HG02840 (cell line): ENCODE measurements at regions not wholly inside any gene's neighbourhood (a gene's known extent, or its start where the extent isn't known, plus 50 kb on each side); places are given as distances from the start of the nearest gene placed in this dataset.

Experiments used
- ATAC-seq: cut with Tn5 transposase; IDR thresholded peaks from one replicate; pipeline ENCODE4 v1.9.1; 2021; ENCODE audit warnings: mild to moderate bottlenecking, moderate library complexity, moderate number of reproducible peaks; ENCODE audit not compliant: unreplicated experiment, low FRiP score

DNA sequence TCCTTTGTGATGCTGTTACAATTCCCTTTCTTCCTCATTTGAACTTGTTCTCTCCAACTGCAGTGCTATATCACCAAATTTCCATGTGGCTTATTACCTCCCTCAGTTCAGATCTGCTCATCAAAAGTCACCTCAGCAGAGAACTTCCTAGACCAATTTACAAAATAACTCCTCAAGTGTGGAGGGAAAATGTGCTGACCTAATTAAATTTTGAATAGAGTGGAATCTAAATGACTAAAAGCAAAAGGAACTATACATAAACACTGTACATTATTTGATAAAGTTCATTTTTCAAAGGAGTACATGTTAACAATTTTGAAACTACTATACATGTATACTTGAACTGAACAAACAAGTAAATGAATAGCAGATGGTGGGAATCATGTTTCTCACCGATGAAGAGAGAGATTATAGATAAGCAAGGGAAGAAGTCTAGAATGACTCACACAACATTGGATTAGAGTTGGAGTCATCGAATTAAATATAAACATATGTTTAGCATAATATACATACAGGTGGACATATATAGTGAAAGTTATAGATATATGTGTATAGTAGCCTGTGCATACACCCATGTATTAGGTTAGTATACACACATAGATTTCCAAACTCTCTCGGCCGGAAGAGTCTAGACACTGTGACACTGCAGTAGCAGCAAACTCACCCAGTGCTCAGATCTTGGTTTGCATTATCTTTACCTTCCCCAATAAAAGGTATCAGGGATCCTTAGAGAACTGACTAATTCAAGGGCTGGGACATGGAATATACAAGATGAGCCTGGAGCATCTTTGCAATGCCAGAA, 318.7 kb downstream of the PCDH18 start:
- no peak for ATAC-seq

DNA sequence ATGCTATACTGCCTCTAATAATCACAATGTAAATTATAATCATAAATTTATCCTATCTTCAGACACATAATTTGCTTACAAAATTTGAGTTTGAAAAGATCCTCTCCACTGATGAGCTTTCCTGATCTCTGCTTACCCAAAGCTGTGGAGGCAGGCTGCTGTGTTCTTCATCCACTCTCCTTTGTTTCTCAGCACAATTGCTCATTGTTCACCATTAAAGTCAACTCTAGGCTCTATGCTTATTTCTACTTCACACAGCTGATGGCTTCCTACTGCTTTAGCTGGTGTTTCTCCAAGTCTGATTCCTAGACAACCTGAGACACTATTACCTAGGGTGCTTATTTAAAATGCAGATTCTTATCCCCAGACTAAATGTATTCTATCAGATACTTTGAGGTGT, 319.7 kb downstream of the PCDH18 start:
- no peak for ATAC-seq

DNA sequence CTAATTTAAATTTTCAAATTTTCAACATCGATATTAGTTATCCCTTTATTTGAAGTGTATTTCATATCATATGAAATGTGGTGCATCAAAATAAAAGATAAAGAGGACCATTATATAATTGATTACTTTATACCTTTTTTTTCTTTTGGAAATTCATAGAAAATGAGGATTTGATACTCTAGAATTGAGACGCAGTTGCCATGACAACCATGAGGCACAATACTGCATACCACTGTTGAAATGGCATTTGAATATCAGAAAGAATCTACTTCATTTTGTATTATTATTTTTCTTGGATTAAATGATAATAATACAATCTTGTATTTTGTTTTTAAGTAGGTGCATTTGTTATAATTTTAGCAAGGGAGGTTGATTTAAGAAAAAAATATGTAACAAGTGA, 323.1 kb downstream of the PCDH18 start:
- no peak for ATAC-seq

DNA sequence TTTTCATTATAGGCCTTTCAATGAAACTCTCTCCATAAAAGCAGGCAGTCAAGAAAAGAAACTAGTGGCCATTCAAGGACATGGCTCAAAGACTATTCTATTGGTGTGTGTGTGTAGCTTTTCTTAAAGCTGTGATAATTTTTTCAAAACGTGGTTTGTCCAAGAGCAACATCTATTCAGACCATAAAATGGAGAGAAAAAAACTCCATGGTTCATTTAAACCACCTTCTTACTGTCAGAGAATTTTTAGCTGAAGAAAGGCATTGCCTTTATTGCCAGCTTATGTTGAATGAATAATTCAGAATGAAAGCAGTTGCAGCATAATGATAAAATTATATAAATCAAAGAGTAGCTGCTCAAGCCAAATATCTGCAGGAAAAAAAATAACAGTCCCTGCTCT, 325.5 kb downstream of the PCDH18 start:
- ATAC-seq, result no peak

DNA sequence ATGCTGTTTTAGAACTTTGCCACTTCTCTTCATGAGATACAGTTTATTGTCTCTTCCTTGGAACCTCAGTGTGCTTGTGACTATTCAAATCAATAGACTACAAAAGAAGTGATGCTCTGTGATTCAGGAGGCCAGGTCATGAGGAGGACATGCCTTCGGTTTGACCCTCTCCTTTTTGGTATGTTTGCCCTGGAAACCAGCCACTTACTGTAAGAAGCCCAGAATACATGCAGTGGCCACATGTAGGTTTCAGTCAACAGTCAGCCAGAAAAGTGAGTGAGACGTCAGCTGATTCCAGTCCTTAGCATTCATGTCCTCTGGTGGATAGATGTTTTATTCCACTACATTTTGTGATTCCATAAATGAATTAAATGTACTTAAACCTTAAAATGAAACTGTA, 328.7 kb downstream of the PCDH18 start:
- no peak for ATAC-seq

DNA sequence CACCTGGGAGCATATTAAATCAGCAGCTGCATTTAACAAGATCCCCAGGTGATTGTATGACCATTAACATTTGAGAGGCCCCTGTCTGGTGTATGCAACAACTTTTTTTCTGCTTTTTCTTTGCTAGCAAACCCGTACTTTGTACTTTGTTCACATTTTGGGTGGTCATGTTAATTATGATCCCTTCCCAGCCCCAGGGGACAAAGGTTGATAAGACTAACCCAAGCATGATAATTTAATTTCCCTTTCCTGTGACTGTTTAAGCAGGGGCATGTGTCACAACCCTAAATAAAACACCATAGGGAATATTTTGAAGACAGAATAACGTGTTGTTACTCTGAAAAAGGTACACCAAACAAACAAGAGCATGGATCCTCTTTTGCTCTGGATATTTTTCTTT, 332.0 kb downstream of the PCDH18 start:
- ATAC-seq, result no peak

DNA sequence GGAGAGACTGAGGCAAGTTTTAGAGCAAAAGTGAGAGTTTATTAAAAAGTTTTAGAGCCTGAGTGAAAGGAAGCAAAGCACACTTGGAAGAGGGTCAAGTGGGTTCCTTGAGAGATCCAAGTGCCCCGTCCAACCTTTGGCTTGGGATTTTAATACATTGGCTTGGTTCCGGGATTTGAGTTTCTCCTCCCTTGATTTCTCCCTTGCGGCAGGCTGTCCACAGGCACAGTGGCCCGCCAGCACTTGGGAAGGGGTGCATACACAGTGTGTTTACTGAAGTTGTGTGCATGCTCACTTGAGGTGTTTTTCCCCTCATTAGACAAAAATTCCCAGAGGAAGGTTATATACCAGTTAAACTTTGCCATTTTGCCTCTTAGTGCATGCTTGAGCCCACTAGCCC, 333.5 kb downstream of the PCDH18 start:
- ATAC-seq, result no peak

DNA sequence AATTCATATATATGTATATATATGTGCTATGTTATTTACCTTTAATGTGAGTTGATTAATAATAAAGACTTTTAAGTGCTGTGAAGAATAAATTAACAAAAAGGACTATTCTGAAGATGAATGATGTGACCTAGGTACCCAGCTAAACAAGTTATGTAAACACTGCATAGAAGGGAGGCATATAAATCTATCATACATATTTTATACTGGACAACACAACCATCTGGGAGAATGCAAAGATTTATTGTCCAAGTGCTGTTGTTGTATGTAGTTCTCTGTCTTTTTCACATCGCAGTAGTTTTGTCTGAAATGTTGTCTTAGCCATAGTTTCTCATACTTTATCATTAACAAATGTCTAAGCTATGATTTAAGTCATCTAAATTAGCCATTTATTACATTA, 337.6 kb downstream of the PCDH18 start:
- ATAC-seq, result no peak

DNA sequence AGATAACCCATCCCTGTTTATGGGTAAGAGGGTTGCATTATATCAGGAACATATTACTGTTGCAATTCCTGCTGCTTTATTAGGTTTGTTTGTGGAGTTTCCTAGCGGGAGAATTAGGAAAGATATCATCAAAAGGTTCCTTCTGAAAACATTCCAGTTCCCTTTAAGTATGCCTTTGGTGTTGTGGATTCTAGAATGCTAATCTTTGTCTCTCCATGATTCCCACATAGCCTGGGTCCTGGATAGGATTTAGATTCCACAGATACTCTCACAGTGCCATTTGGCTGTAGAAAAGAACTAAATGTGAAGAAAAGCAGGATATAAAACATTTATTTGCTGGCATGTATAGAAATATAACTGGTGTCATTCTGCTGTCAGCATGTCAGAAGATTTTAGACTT, 338.7 kb downstream of the PCDH18 start:
- ATAC-seq, result no peak

DNA sequence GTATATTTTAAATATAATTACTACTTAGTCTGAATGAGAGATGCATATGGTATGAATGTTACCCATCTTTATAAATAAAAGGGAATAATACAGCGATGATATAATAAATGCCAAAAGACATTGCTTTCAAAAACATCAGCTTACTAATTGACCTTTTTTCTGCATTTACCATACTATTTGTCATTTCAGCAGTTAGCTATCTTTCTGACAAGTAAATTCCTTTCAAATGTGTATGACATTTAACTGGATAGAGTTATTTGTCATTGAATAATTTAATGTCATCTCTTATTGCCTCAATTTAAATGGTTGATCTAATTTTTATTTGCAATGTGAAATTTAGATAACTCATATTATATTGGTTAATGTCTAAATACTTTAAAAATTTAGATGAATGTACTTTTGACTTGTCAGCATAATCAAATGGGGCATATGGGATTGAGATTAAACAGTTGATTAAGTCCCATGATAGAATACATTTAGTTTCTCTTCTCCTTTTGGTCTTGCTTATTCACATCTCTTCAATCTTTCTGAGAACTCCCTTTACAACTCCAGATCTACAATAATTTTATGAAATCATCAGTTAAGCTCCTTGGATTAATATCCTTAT, 350.9 kb downstream of the PCDH18 start:
- no peak for ATAC-seq

DNA sequence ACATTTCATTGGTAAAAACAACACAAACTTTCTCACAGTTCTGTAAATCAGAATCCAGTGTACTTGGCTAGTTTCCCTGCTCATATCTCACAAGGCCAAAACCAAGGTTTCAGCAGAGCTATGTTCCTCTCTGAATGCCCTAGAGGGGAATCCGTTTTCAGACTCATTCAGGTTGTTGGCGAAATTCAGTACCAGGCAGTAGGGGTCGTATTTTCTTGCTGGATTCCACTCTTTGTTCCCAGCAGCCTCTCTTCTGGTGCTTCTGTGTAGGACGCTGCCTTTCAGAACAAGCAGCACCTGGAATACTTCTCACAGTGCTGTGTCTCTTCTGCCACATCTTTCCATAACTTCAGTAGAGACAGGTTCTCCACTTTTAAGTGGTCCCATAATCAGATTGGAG, 351.9 kb downstream of the PCDH18 start:
- no peak for ATAC-seq

DNA sequence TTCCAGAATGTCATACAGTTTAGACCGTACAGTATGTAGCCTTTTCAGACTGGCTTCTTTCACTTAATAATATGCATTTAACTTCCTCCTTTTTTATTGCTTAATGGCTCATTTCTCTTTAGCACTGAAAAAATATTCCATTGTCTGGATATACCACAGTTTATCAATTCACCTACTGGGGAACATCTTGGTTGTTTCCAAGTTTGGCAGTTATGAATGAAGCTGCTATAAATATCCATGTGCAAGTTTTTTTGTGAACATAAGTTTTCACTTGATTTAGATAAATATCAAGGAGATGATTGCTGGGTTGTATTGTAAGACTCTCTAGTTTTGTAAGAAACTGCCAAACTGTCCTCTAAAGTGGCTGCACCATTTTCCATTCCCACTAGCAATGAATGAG, 375.5 kb downstream of the PCDH18 start:
- ATAC-seq, result no peak

DNA sequence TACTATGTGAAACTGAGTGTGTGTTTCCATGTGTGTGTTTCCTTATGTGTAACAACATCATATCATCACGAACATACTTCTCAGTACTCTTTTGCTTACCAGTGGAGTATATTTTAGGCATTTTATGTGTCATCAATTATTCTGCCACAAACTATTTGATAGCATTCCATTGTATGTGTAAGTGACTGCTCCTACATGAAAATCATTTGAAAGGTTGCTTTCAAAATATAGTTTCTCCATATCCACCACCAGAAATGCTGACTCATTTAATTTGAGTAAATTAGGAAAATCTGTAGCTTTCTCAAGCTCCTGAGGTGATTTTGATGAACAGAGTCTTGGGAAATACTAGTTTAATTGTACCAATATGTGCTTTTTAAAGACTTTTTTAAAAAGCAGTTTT, 376.2 kb downstream of the PCDH18 start:
- ATAC-seq, result no peak

DNA sequence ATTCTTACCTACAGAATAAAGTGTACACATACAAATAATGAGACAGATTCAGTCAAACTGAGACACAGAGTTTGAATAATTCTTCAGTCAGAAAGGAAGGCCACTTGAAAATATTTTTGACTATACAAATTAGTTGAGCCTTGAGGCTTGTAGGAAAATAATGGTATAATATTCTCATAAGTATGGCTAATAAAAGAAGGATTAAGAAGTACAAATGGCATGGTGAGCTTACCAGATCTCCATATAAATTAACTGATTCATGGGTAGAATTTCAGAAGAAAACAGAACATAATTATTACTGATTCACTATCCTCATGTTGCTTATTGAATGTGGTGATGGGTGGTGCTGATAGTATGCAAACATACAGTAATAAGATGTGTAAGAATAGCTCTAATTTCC, 401.1 kb downstream of the PCDH18 start:
- ATAC-seq, result no peak

DNA sequence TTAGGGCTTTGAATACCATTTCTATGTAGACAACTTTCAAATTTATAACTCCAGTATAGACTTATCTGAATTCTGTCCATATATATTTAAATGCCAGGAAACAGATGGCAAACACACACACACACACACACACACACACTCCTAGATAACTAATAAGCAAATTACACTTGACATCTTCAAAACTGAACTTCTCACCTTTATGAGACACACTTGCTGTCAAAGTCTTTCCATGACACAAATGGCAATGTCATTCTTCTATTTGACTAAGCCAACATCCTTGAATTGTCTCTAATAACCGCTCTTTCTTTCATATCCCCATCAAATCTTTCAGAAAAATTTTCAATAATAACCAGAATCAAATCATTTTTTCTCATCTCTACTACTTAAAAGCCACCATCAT, 402.4 kb downstream of the PCDH18 start:
- ATAC-seq, result no peak

DNA sequence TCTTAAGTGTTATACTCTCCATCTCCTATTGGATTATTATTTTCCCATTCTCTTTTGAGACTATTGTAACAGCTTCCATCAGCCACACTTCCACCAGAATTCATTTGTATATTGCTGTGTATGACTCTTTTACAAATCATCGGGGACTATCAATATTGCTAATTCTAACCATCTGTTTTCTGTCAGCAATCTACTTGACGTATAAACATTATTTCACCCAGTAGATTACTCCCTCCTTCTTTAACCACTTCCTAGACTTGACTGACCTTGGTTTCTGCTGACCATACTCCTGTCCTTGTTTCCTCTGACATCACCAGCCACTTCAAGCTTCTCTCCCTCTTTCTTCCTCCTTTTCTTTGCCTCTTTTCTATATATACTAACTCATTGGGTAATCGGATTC, 402.9 kb downstream of the PCDH18 start:
- ATAC-seq, result no peak

DNA sequence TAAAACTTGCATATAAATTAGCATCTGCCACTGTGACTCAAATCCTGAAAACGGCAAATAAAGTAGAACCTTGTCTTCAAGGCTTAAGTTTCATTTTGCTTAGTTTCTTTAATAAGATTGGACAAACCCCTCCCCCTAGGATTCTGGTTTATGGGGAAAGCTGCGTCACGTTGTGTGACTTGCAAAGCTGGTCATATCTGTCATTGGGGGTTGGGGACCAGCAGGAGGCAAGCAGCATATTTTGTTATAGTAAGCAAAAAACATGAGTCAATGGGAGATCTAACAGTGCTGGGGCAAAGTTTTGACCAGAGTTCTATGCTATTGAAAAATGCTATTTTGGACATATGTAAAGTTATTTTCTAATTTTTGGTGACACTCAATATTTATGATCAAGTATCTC, 407.3 kb downstream of the PCDH18 start:
- no peak for ATAC-seq

DNA sequence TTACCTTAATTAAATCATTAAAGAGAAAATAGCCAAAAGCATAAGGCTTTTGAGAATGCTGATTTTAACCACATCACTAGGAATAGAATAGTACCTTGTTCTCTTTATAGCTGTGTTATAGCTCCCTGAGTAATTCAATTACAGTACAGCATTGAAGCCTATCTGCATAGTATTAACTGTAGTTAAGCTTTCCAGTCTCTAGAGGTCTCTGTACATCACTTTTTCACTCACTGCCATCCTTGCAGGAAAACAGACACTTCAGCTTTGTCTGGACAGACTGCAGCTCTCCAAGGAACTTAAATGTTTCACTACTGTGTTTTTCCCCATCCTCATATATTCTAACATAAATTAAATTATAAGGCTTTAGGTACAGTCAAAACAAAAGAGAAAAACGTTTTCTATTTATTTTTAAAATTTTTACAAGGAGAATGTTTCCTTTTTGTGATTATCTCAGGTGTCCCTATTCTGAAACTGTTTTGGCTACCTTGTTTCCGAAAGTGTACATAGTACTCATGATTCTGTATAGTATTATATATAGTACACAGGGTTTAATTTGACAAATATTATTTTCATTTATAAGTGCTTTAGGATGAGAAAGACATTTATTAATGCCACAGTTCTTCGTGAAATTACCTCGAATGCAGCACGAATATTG, 407.9 kb downstream of the PCDH18 start:
- peak; percentile 79 for ATAC-seq

DNA sequence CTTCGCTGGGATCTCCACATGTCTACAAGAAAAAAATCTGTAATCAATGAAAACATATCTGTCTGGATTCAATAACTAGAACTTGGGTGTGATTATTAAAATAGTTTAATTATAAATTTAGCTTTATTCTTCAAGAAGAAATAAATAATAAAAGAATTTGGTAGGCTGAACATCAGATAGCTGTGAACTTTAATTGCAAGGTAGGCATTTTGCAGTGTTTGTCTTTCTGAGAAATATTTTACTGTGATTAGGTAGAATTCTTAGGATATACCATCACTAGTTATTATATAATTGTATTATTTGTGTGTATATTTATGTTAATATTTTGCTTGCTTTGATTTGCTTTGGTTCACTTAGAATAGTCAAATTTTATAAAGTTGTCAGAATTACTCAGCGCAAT, 409.4 kb downstream of the PCDH18 start:
- ATAC-seq, result no peak

DNA sequence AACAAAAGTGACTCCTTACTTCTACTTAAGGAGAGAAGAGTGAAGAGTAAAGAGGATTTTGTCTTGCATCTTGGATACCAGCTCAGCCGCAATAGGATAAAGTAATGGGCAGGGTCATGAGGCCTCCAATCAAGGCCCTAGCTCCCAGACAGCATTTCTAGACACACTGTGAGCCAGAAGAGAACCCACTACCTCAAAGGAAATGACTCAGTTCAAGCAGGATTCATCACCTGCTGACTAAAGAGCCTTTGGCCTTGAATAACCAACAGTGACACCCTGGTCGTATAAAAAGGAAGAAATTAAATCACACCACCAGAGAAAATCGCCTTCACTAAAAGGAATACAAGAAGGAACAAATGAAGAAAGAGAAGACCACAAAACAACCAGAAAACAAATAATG, 416.1 kb downstream of the PCDH18 start:
- no peak for ATAC-seq

DNA sequence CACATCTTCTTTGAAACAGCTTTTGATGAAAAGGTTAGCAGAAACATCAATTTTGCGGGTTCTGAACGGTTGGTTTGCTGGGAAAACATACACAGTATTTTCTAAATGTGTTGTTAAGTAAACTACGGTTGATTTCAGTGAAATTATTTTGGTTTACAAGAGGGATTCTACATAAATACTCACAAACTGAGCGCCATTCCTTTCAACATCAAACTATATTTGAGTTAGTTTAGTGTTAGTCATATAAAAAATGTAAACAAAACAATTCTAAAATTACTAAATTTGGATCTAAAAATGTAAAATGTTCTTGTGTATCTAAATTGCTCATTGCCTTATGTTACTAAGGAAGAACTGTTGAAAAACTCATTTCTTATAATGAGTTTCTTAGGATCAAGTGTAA, 425.6 kb downstream of the PCDH18 start:
- no peak for ATAC-seq

DNA sequence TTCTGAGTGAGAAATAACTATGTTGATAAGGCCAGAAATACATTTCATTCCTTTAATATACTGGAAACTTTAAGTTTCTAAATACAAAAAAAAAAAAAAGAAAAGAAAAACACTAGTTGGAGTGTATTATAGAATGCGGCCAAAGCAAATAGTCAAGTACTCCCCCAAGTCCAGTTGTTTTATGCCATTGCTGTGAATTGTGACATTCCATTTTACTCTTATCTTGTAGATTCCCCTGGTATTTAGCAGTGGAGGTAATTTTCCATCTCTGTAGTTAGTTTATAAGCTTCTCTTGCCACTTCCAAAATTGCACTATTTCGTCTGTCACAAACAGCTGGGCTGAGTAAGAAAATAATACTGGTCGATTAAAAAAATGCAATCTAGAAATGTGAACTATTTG, 426.0 kb downstream of the PCDH18 start:
- ATAC-seq, result no peak
